ENCODE measurements at regions not wholly inside any gene's neighbourhood (a gene's known extent, or its start where the extent isn't known, plus 50 kb on each side); places are given as distances from the start of the nearest gene placed in this dataset.
"Not testable (repeated sequence)": the region's sequence is repeated elsewhere in the genome, so short reads cannot be mapped to it uniquely, and the experiment has no call there.

- DNase-seq = no peak
Measured at GRCh38 chr2:53610260-53610659, 157.3 kb upstream of the CHAC2 start.

GRCh38 chr2:53609551-53609950 is 158.1 kb upstream of the CHAC2 start:
- DNase-seq = no peak

- no peak for DNase-seq
Measured at GRCh38 chr2:53608293-53608692, 159.3 kb upstream of the CHAC2 start.

- DNase-seq = no peak
Measured at GRCh38 chr2:53600815-53601214, 166.8 kb upstream of the CHAC2 start.

GRCh38 chr2:53586733-53587612 is 180.6 kb upstream of the CHAC2 start:
- not testable (repeated sequence) for DNase-seq

- DNase-seq = no peak
Measured at GRCh38 chr2:53584986-53585385, 182.6 kb upstream of the CHAC2 start.

GRCh38 chr2:53583583-53583982 is 184.0 kb upstream of the CHAC2 start:
- DNase-seq = no peak

GRCh38 chr2:53582556-53582955 is 185.0 kb upstream of the CHAC2 start:
- no peak for DNase-seq

GRCh38 chr2:53576166-53576565 is 191.4 kb upstream of the CHAC2 start:
- DNase-seq = no peak

- no peak for DNase-seq
Measured at GRCh38 chr2:53575721-53576124, 191.9 kb upstream of the CHAC2 start.

GRCh38 chr2:53572696-53573095 is 194.9 kb upstream of the CHAC2 start:
- no peak for DNase-seq

GRCh38 chr2:53569957-53570727 is 197.5 kb upstream of the CHAC2 start:
- no peak for DNase-seq

- DNase-seq = no peak
Measured at GRCh38 chr2:53568469-53568868, 199.1 kb upstream of the CHAC2 start.

- no peak for DNase-seq
Measured at GRCh38 chr2:53567073-53567472, 200.5 kb upstream of the CHAC2 start.

GRCh38 chr2:53562407-53562806 is 205.2 kb upstream of the CHAC2 start:
- DNase-seq = no peak

- no peak for DNase-seq
Measured at GRCh38 chr2:53561155-53561554, 206.4 kb upstream of the CHAC2 start.

- DNase-seq = no peak
Measured at GRCh38 chr2:53559302-53559966, 208.2 kb upstream of the CHAC2 start.

- DNase-seq = no peak
Measured at GRCh38 chr2:53558867-53559266, 208.7 kb upstream of the CHAC2 start.

- no peak for DNase-seq
Measured at GRCh38 chr2:53549497-53549896, 218.1 kb upstream of the CHAC2 start.

GRCh38 chr2:53545604-53546003 is 222.0 kb upstream of the CHAC2 start:
- DNase-seq = no peak

GRCh38 chr2:53544871-53545558 is 222.6 kb upstream of the CHAC2 start:
- DNase-seq = no peak

- DNase-seq = no peak
Measured at GRCh38 chr2:53543083-53543482, 224.5 kb upstream of the CHAC2 start.

Measured in inflammatory macrophage (primary cell).